Thyroid gland (tissue), 4 donors: ENCODE measurements at regions not wholly inside any gene's neighbourhood (a gene's known extent, or its start where the extent isn't known, plus 50 kb on each side); places are given as distances from the start of the nearest gene placed in this dataset.

Experiments used
- CTCF ChIP-seq, 6 experiments: fragments of 200-600 bp in 3 of 6; fragments of 450-650 bp in 3 of 6; sonication (generic) in 3 of 6; IDR thresholded peaks; one replicate each; pipeline ENCODE4 v1.5.1; 2016 to 2019; ENCODE audit warnings: antibody characterized with exemption in 6 of 6, mild to moderate bottlenecking in 2 of 6, inconsistent platforms in 1 of 6, moderate library complexity in 1 of 6
- POLR2A ChIP-seq, 2 donors: fragments of 450-650 bp; IDR thresholded peaks; one replicate each; pipeline ENCODE4 v1.6.1; 2017; ENCODE audit warnings: antibody characterized with exemption in 2 of 2, mild to moderate bottlenecking in 2 of 2, moderate library complexity in 1 of 2

GRCh38 chr5:17816505-17816904 lies 182.2 kb downstream of the TAF11L14 start:
- TF ChIP-seq POLR2A (IDR thresholded peaks at IDR 0.05) (no peak), CTCF (IDR thresholded peaks at IDR 0.05) (no peak)
